HPDE6-E6E7 (cell line): ENCODE measurements at regions not wholly inside any gene's neighbourhood (a gene's known extent, or its start where the extent isn't known, plus 50 kb on each side); places are given as distances from the start of the nearest gene placed in this dataset.

Source experiments
- DNase-seq: peaks from one replicate; pipeline ENCODE4 v3.0.0; 2011; ENCODE audit warnings: missing footprints; ENCODE audit errors: extremely low spot score

- DNase-seq = no peak
Measured at GRCh38 chr7:35536396-35536826, 158.5 kb downstream of the HERPUD2 start.

GRCh38 chr7:35533902-35534301 lies 161.0 kb downstream of the HERPUD2 start:
- DNase-seq = no peak

- DNase-seq = no peak
Measured at GRCh38 chr7:35530124-35531109, 164.5 kb downstream of the HERPUD2 start.

GRCh38 chr7:35529713-35530112 lies 165.2 kb downstream of the HERPUD2 start:
- DNase-seq = no peak

- DNase-seq = no peak
Measured at GRCh38 chr7:35528381-35528977, 166.5 kb downstream of the HERPUD2 start.

- no peak for DNase-seq
Measured at GRCh38 chr7:35526645-35527044, 168.3 kb downstream of the HERPUD2 start.

- no peak for DNase-seq
Measured at GRCh38 chr7:35524112-35524804, 170.7 kb downstream of the HERPUD2 start.

GRCh38 chr7:35523292-35523691 lies 171.6 kb downstream of the HERPUD2 start:
- DNase-seq = no peak

GRCh38 chr7:35522697-35523096 lies 172.2 kb downstream of the HERPUD2 start:
- no peak for DNase-seq

GRCh38 chr7:35521941-35522340 lies 173.0 kb downstream of the HERPUD2 start:
- no peak for DNase-seq

GRCh38 chr7:35520810-35521625 lies 173.9 kb downstream of the HERPUD2 start:
- no peak for DNase-seq

- DNase-seq = peak; percentile 69
Measured at GRCh38 chr7:35519971-35520809, 174.7 kb downstream of the HERPUD2 start.

- DNase-seq = no peak
Measured at GRCh38 chr7:35518767-35519166, 176.2 kb downstream of the HERPUD2 start.

- DNase-seq = no peak
Measured at GRCh38 chr7:35516498-35516897, 178.4 kb downstream of the HERPUD2 start.

GRCh38 chr7:35513828-35514227 lies 181.1 kb downstream of the HERPUD2 start:
- DNase-seq = no peak

GRCh38 chr7:35513195-35513594 lies 181.7 kb downstream of the HERPUD2 start:
- DNase-seq = no peak

- DNase-seq = no peak
Measured at GRCh38 chr7:35512716-35513115, 182.2 kb downstream of the HERPUD2 start.

- no peak for DNase-seq
Measured at GRCh38 chr7:35508623-35509400, 186.1 kb downstream of the HERPUD2 start.

GRCh38 chr7:35505066-35505465 lies 189.9 kb downstream of the HERPUD2 start:
- DNase-seq = no peak

- no peak for DNase-seq
Measured at GRCh38 chr7:35504365-35504764, 190.6 kb downstream of the HERPUD2 start.
